ENCODE measurements at regions not wholly inside any gene's neighbourhood (a gene's known extent, or its start where the extent isn't known, plus 50 kb on each side); places are given as distances from the start of the nearest gene placed in this dataset.

DNA sequence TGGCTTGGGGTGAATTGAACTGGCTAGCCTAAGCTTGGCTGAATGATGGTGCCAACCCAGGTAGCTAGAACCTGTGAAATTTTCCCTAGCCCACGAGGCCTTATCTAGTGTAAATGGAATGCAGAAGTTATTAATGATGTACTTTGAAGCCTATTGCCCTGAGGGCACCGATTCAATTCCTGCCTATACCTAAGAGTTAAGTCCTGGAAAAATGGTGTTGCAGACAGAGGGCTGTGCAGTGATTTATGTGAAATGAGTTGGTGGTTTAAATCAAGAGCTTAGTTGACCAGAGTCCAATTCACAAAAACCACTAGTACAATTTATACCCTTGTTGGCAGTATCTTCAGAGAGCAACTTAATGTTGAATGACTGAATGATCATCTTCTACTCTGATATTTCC is 373.8 kb upstream of the JAG1 start:
- TF ChIP-seq, protein P1, sequence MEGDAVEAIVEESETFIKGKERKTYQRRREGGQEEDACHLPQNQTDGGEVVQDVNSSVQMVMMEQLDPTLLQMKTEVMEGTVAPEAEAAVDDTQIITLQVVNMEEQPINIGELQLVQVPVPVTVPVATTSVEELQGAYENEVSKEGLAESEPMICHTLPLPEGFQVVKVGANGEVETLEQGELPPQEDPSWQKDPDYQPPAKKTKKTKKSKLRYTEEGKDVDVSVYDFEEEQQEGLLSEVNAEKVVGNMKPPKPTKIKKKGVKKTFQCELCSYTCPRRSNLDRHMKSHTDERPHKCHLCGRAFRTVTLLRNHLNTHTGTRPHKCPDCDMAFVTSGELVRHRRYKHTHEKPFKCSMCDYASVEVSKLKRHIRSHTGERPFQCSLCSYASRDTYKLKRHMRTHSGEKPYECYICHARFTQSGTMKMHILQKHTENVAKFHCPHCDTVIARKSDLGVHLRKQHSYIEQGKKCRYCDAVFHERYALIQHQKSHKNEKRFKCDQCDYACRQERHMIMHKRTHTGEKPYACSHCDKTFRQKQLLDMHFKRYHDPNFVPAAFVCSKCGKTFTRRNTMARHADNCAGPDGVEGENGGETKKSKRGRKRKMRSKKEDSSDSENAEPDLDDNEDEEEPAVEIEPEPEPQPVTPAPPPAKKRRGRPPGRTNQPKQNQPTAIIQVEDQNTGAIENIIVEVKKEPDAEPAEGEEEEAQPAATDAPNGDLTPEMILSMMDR (IDR thresholded peaks at IDR 0.05), result no peak
- no peak for TF ChIP-seq TCF7L2 (IDR thresholded peaks at IDR 0.05; ENCODE audit: low read depth, low read length)

Data from Panc1 (cell line).